A549 (cell line): ENCODE measurements at regions not wholly inside any gene's neighbourhood (a gene's known extent, or its start where the extent isn't known, plus 50 kb on each side); places are given as distances from the start of the nearest gene placed in this dataset.

Experiments used
- ATAC-seq, 2 experiments: fragments of 200-7000 bp in 1 of 2; fragments of >200 bp in 1 of 2; cut with Nextera tagmentation in 1 of 2; cut with Tn5 transposase in 1 of 2; 3 replicates each; pipeline versions ENCODE4 v1.8.0 to v1.9.1; 2018 to 2020; ENCODE audit warnings: mild to moderate bottlenecking in 1 of 2, moderate library complexity in 1 of 2
- CTCF ChIA-PET: fragments of 300-600 bp; sonication (Branson Sonifier 250); formaldehyde crosslinking; extraction: SDS; loops from one replicate; lab custom pipeline; 2021; ENCODE audit warnings: antibody characterized with exemption, inconsistent platforms; lab: Yijun Ruan, JAX
- POLR2A ChIA-PET: fragments of 350-600 bp; formaldehyde crosslinking; extraction: SDS; loops from one replicate; lab custom pipeline; 2021; ENCODE audit warnings: antibody characterized with exemption, inconsistent platforms; lab: Yijun Ruan, JAX
- DNase-seq, 2 experiments: peaks; one replicate each; pipeline versions ENCODE4 v3.0.0 to v3.0.0-alpha.2; 2011 to 2016; ENCODE audit warnings: low read depth in 1 of 2, low spot score in 1 of 2
- FAIRE-seq: peaks from 2 replicates; lab custom pipeline; 2011; peaks lifted over from hg19 to GRCh38; lab: Jason Lieb, UNC
- H3K27ac ChIP-seq, 2 experiments: fragments of >200 bp; sonication (Bioruptor Twin); formaldehyde crosslinking; 3 replicates each; pipeline ENCODE4 v1.5.1; 2016 to 2017
- H3K4me1 ChIP-seq: fragments of >200 bp; sonication (Bioruptor Twin); formaldehyde crosslinking; 3 replicates; pipeline ENCODE4 v1.6.1; 2016
- H3K4me2 ChIP-seq: fragments of >200 bp; sonication (Bioruptor Twin); formaldehyde crosslinking; 3 replicates; pipeline ENCODE4 v1.6.1; 2016
- H3K4me3 ChIP-seq: fragments of >200 bp; sonication (Bioruptor Twin); formaldehyde crosslinking; 3 replicates; pipeline ENCODE4 v1.5.1; 2016
- H3K9me3 ChIP-seq: fragments of >200 bp; sonication (Bioruptor Twin); formaldehyde crosslinking; 3 replicates; pipeline ENCODE4 v1.6.1; 2016
- BCL3 ChIP-seq: fragments of >200 bp; sonication (Bioruptor Twin); formaldehyde crosslinking; IDR thresholded peaks from 3 replicates; pipeline ENCODE4 v1.6.1; 2016
- CBX2 ChIP-seq: fragments of 200-600 bp; sonication (generic); IDR thresholded peaks from 2 replicates; pipeline ENCODE4 v1.6.1; 2016; ENCODE audit warnings: low read depth, mild to moderate bottlenecking, borderline replicate concordance
- CTCF ChIP-seq: fragments of >200 bp; sonication (Bioruptor Twin); formaldehyde crosslinking; IDR thresholded peaks from 3 replicates; pipeline ENCODE4 v1.5.1; 2016
- EHF ChIP-seq: fragments of 250-450 bp; sonication (Bioruptor Pico); IDR thresholded peaks from 2 replicates; pipeline ENCODE4 v1.5.0; 2020; ENCODE audit warnings: mild to moderate bottlenecking
- EHMT2 ChIP-seq: fragments of 200-600 bp; sonication (generic); IDR thresholded peaks from 2 replicates; pipeline ENCODE4 v1.6.1; 2016; ENCODE audit warnings: antibody characterized with exemption, low read depth, mild to moderate bottlenecking, moderate library complexity
- ESRRA ChIP-seq: fragments of 150-350 bp; IDR thresholded peaks from 2 replicates; pipeline ENCODE4 v1.6.1; 2014; ENCODE audit warnings: mild to moderate bottlenecking, low read length, borderline replicate concordance
- FOSL2 ChIP-seq, 2 experiments: fragments of 450-650 bp in 1 of 2; fragments of >200 bp in 1 of 2; sonication (Bioruptor Twin) in 1 of 2; formaldehyde crosslinking; IDR thresholded peaks; 2 replicates each; pipeline versions ENCODE4 v1.5.0 to v1.6.1; 2016 to 2020; ENCODE audit warnings: mild to moderate bottlenecking in 1 of 2, moderate library complexity in 1 of 2
- FOXS1 ChIP-seq: fragments of 250-450 bp; sonication (Bioruptor Pico); IDR thresholded peaks from 2 replicates; pipeline ENCODE4 v1.5.0; 2020; ENCODE audit warnings: mild to moderate bottlenecking, moderate library complexity
- GATA3 ChIP-seq: IDR thresholded peaks from 2 replicates; pipeline ENCODE4 v1.6.1; 2012; ENCODE audit warnings: borderline replicate concordance
- HDAC2 ChIP-seq: fragments of 200-600 bp; sonication (generic); IDR thresholded peaks from 2 replicates; pipeline ENCODE4 v1.6.1; 2016
- JUN ChIP-seq, 2 experiments: fragments of >200 bp; sonication (Bioruptor Twin); formaldehyde crosslinking; IDR thresholded peaks; 2 replicates in 1 of 2; 3 replicates in 1 of 2; pipeline ENCODE4 v1.6.1; 2016 to 2017
- JUNB ChIP-seq: fragments of >200 bp; sonication (Bioruptor Twin); formaldehyde crosslinking; IDR thresholded peaks from 2 replicates; pipeline ENCODE4 v1.6.1; 2016
- KDM1A ChIP-seq: fragments of 200-600 bp; sonication (generic); IDR thresholded peaks from 2 replicates; pipeline ENCODE4 v1.6.1; 2016; ENCODE audit warnings: low read depth, mild to moderate bottlenecking
- MAZ ChIP-seq: fragments of 150-350 bp; IDR thresholded peaks from 2 replicates; pipeline ENCODE4 v1.6.1; 2014; ENCODE audit warnings: antibody characterized with exemption, low read depth, low read length, borderline replicate concordance
- NPAS2 ChIP-seq: fragments of 250-450 bp; sonication (Bioruptor Pico); IDR thresholded peaks from 2 replicates; pipeline ENCODE4 v1.8.0; 2022; ENCODE audit warnings: mild to moderate bottlenecking, moderate library complexity, borderline replicate concordance
- NR3C1 ChIP-seq: fragments of >200 bp; sonication (Bioruptor Twin); formaldehyde crosslinking; IDR thresholded peaks from 3 replicates; pipeline ENCODE4 v1.6.1; 2017
- RAD21 ChIP-seq, 2 experiments: fragments of >200 bp in 1 of 2; sonication (Bioruptor Twin) in 1 of 2; formaldehyde crosslinking in 1 of 2; IDR thresholded peaks in 1 of 2; conservative IDR thresholded peaks in 1 of 2; 2 replicates in 1 of 2; 3 replicates in 1 of 2; pipeline ENCODE4 v1.6.1; 2012 to 2018; ENCODE audit warnings: inconsistent platforms in 1 of 2
- RARB ChIP-seq: fragments of 250-450 bp; sonication (Bioruptor Pico); IDR thresholded peaks from 2 replicates; pipeline ENCODE4 v1.8.0; 2021; ENCODE audit warnings: mild to moderate bottlenecking, moderate library complexity
- RFX5 ChIP-seq: fragments of 450-650 bp; IDR thresholded peaks from 2 replicates; pipeline ENCODE4 v1.7.1; 2014; ENCODE audit warnings: antibody characterized with exemption, mild to moderate bottlenecking, moderate library complexity
- ZFP36 ChIP-seq: fragments of 450-650 bp; IDR thresholded peaks from 2 replicates; pipeline ENCODE4 v1.6.1; 2014; ENCODE audit warnings: borderline replicate concordance; ENCODE audit not compliant: partially characterized antibody
- WGBS: methylation state at CpG from one replicate; pipeline ENCODE4 v1.1.6; 2017; ENCODE audit errors: missing lambda C conversion rate; 5-methylcytosine and 5-hydroxymethylcytosine counted together
- TF ChIP-seq, protein P1 (sequence below): fragments of 250-450 bp; sonication (Bioruptor Pico); IDR thresholded peaks from 2 replicates; pipeline ENCODE4 v1.5.0; 2021; ENCODE audit warnings: mild to moderate bottlenecking, moderate library complexity, borderline replicate concordance
- TF ChIP-seq, protein P2 (sequence below): fragments of 150-350 bp; IDR thresholded peaks from 2 replicates; pipeline ENCODE4 v1.6.1; 2014; ENCODE audit warnings: low read depth, mild to moderate bottlenecking, low read length

- ATAC-seq (no peak), DNase-seq (no peak), FAIRE-seq (no peak)
- TF ChIP-seq HDAC2 (no peak), FOXS1 (CRISPR knock-in tag) (no peak), KDM1A (no peak)
- no peaks in the 10 kb centered on the region for H3K4me1 ChIP-seq
- H3K27ac ChIP-seq: no peak overlapping the region
- no peak overlapping the region for H3K4me3 ChIP-seq
- POLR2A ChIA-PET: no interaction called here
- 55% methylated on average over 12 of the region's 22 CpGs for WGBS
- CTCF ChIA-PET: no interaction called here
- H3K9me3 ChIP-seq: 0 out of 3 replicates have a peak, but pooled peaks cover 4% of the 10 kb centered on the region
- H3K4me2 ChIP-seq: no peak overlapping the region
Measured at GRCh38 chr6:170463101-170463721, 89.9 kb downstream of the PSMB1 start.

DNA sequence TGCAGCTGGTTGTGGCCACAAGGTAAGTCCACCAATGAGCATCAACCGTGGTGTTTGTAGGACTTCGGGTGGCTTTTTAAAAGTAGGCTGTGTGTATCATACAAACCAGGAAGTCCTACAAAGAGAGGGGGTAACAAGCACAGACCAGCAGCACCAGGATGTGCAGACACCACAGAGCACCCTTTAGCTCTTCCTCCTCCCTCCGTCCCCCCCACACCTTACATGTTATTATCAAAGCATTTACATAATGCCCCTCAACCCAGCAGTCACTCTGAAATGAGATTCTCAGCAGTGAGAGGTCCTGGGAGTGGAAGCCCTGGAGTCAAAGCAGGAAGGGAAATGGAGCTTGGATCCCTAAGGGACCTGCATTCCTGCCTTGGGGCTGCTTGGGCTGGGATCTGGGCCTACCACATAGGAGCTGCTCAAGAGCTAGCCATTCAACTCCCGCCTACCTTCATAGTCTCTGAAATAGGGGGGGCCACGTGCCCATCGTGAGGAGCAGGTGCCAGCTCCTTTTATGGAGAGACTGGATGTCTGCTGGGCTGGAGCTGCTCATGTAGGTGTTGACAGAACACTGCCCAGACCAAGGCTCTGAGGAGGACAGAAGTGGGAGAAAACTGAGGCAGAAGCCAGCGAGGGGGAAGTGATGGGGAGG lies 90.6 kb downstream of the PSMB1 start:
- ChIA-PET POLR2A (no interaction called here), CTCF (interaction anchor here (2.3 kb wide), 1 partner anchor 631 kb away, joined by 5 read pairs; no protein-coding TSS in a partner anchor)
- no peak overlapping the region for H3K27ac ChIP-seq
- DNase-seq (no peak), ATAC-seq (no peak), FAIRE-seq (no peak)
- H3K4me1 ChIP-seq: no peaks in the 10 kb centered on the region
- no peaks in the 10 kb centered on the region for H3K9me3 ChIP-seq
- WGBS: 41% methylated on average over 5 of the region's 7 CpGs
- no peak overlapping the region for H3K4me3 ChIP-seq
- no peak overlapping the region for H3K4me2 ChIP-seq
- no peak for TF ChIP-seq RARB (CRISPR knock-in tag)
- TF ChIP-seq RAD21 (conservative IDR thresholded peaks at IDR 0.05 in 1 of 2, IDR thresholded peaks at IDR 0.05 in 1 of 2): no peak
- no peak for TF ChIP-seq EHF (CRISPR knock-in tag)
- no peak for TF ChIP-seq FOXS1 (CRISPR knock-in tag)

DNA sequence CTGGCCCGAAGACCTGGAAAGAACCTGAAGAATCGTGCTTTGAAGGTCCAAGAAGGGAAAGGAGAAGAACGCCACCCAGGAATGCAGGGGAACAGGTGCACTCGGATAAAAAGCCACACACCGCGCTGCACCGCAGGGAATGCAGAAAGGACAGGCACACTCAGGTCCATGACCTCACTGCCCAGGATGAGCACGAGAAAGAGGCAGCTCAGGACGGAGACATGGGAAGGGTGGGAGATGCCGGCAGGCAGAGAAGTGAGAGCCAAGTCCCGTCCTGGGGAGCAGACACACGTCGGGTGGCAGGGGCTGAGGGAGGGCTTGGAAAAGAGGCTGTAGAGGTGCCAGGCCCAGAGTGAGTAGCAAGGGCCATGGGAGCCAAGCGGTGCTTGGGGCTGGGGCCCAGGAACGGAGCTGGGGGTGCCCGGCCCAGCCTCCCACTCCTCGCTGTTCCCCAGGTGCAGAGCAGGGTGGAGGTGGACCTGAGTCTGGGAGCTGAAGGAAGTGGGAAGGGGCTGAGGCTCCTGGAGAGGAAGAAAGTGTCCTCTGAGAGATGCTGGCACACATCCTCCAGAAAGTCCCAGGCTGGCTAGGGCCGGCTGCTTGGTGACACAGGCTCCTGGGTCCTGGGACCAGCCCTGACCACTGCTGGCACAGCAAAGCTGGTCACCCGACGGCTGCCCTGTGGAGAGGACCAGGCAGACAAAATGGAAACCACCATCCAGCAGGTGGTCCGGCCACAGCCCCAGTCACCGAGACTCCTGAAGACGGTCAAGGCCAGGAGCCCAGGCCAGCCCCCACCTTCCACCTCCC lies 91.3 kb downstream of the PSMB1 start:
- TF ChIP-seq ZFP36 (no peak), NR3C1 (no peak), RFX5 (no peak), ESRRA (no peak), EHMT2 (no peak), MAZ (no peak), JUNB (no peak), FOSL2 (IDR thresholded peaks at IDR 0.05) (no peak), FOSL2 (CRISPR knock-in tag; IDR thresholded peaks at IDR 0.05) (no peak), BCL3 (no peak), RARB (CRISPR knock-in tag) (no peak), NPAS2 (CRISPR knock-in tag) (no peak), KDM1A (no peak), CTCF (no peak), HDAC2 (no peak), JUN (IDR thresholded peaks at IDR 0.05) (no peak), CBX2 (no peak), GATA3 (no peak)
- TF ChIP-seq, protein P1, sequence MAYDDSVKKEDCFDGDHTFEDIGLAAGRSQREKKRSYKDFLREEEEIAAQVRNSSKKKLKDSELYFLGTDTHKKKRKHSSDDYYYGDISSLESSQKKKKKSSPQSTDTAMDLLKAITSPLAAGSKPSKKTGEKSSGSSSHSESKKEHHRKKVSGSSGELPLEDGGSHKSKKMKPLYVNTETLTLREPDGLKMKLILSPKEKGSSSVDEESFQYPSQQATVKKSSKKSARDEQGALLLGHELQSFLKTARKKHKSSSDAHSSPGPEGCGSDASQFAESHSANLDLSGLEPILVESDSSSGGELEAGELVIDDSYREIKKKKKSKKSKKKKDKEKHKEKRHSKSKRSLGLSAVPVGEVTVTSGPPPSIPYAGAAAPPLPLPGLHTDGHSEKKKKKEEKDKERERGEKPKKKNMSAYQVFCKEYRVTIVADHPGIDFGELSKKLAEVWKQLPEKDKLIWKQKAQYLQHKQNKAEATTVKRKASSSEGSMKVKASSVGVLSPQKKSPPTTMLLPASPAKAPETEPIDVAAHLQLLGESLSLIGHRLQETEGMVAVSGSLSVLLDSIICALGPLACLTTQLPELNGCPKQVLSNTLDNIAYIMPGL (CRISPR knock-in tag): no peak
- TF ChIP-seq, protein P2, sequence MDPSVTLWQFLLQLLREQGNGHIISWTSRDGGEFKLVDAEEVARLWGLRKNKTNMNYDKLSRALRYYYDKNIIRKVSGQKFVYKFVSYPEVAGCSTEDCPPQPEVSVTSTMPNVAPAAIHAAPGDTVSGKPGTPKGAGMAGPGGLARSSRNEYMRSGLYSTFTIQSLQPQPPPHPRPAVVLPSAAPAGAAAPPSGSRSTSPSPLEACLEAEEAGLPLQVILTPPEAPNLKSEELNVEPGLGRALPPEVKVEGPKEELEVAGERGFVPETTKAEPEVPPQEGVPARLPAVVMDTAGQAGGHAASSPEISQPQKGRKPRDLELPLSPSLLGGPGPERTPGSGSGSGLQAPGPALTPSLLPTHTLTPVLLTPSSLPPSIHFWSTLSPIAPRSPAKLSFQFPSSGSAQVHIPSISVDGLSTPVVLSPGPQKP: no peak
- no peak overlapping the region for H3K4me2 ChIP-seq
- FAIRE-seq (no peak), DNase-seq (no peak), ATAC-seq (no peak; a peak in 1 of 6 replicates)
- H3K9me3 ChIP-seq: no peaks in the 10 kb centered on the region
- no peak overlapping the region for H3K4me3 ChIP-seq
- H3K27ac ChIP-seq: no peak overlapping the region
- CTCF ChIA-PET: interaction anchor here (0.6 to 2.3 kb wide), 2 partner anchors 23 to 630 kb away, joined by 3 to 5 read pairs; no protein-coding TSS in a partner anchor
- H3K4me1 ChIP-seq: no peaks in the 10 kb centered on the region
- POLR2A ChIA-PET: no interaction called here
- 66% methylated on average over 19 of the region's 23 CpGs for WGBS
